ENCODE measurements at regions not wholly inside any gene's neighbourhood (a gene's known extent, or its start where the extent isn't known, plus 50 kb on each side); places are given as distances from the start of the nearest gene placed in this dataset.

GRCh38 chr5:17441351-17441750, 56.7 kb upstream of the TAF11L2 start:
- TF ChIP-seq ZFX (IDR thresholded peaks at IDR 0.05; ENCODE audit: borderline replicate concordance) = no peak
- no peak for TF ChIP-seq CTCF (IDR thresholded peaks at IDR 0.05)
- H3K27ac ChIP-seq = no peak overlapping the region

- TF ChIP-seq CTCF (IDR thresholded peaks at IDR 0.05) (no peak), ZFX (IDR thresholded peaks at IDR 0.05; ENCODE audit: borderline replicate concordance) (no peak)
- no peak overlapping the region for H3K27ac ChIP-seq
These were observed 54.5 kb upstream of the TAF11L2 start for GRCh38 chr5:17443333-17444130.

- no peak overlapping the region for H3K27ac ChIP-seq
- TF ChIP-seq CTCF (IDR thresholded peaks at IDR 0.05) = no peak
- TF ChIP-seq ZFX (IDR thresholded peaks at IDR 0.05; ENCODE audit: borderline replicate concordance) = no peak
These were observed 53.5 kb upstream of the TAF11L2 start for GRCh38 chr5:17444496-17444895.

GRCh38 chr5:17445185-17445584, 52.8 kb upstream of the TAF11L2 start:
- TF ChIP-seq ZFX (IDR thresholded peaks at IDR 0.05; ENCODE audit: borderline replicate concordance) (no peak), CTCF (IDR thresholded peaks at IDR 0.05) (no peak)

More at GRCh38 chr5:17445185-17445584, 52.8 kb upstream of the TAF11L2 start:
- no peak overlapping the region for H3K27ac ChIP-seq
